ENCODE measurements at regions not wholly inside any gene's neighbourhood (a gene's known extent, or its start where the extent isn't known, plus 50 kb on each side); places are given as distances from the start of the nearest gene placed in this dataset.

- TF ChIP-seq, protein P1, sequence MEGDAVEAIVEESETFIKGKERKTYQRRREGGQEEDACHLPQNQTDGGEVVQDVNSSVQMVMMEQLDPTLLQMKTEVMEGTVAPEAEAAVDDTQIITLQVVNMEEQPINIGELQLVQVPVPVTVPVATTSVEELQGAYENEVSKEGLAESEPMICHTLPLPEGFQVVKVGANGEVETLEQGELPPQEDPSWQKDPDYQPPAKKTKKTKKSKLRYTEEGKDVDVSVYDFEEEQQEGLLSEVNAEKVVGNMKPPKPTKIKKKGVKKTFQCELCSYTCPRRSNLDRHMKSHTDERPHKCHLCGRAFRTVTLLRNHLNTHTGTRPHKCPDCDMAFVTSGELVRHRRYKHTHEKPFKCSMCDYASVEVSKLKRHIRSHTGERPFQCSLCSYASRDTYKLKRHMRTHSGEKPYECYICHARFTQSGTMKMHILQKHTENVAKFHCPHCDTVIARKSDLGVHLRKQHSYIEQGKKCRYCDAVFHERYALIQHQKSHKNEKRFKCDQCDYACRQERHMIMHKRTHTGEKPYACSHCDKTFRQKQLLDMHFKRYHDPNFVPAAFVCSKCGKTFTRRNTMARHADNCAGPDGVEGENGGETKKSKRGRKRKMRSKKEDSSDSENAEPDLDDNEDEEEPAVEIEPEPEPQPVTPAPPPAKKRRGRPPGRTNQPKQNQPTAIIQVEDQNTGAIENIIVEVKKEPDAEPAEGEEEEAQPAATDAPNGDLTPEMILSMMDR (IDR thresholded peaks at IDR 0.05), result no peak
- Histone ChIP-seq H3K27me3 (no peaks in the 10 kb centered on the region), H3K9me3 (no peaks in the 10 kb centered on the region), H3K27ac (peak overlapping the region in 2 of 10 donors; percentile 44 to 76), H3K4me3 (no peak overlapping the region), H3K36me3 (no peaks in the 10 kb centered on the region), H3K4me1 (peaks cover 3 to 62% (median 35%) of the 10 kb centered on the region in 9 donors)
- intact Hi-C loops (cut with DNase I), result loop anchor here in 1 of 10 donors (5.0 kb wide), 1 partner anchor 131 kb away; no protein-coding TSS in a partner anchor
- ATAC-seq (no peak), DNase-seq (no peak)
- 53 to 54% methylated on average over 2 of the region's 2 CpGs for WGBS, 2 donors
These were observed 487.7 kb downstream of the TTLL7 start for GRCh38 chr1:83511146-83511726.

GRCh38 chr1:83509301-83509781, 489.6 kb downstream of the TTLL7 start:
- DNase-seq (no peak), ATAC-seq (peak in 3 of 8 donors; percentile 28 to 66 (median 32))
- 29 to 48% methylated on average over 2 of the region's 2 CpGs for WGBS, 2 donors
- Histone ChIP-seq H3K27me3 (no peaks in the 10 kb centered on the region), H3K4me1 (peaks cover 3 to 62% (median 35%) of the 10 kb centered on the region in 9 donors), H3K9me3 (no peaks in the 10 kb centered on the region), H3K27ac (peak overlapping the region in 8 of 10 donors; percentile 11 to 76 (median 30)), H3K4me3 (no peak overlapping the region), H3K36me3 (no peaks in the 10 kb centered on the region)
- intact Hi-C loops (cut with DNase I), result no loop called here
- TF ChIP-seq, protein P1 (IDR thresholded peaks at IDR 0.05), result no peak

DNA sequence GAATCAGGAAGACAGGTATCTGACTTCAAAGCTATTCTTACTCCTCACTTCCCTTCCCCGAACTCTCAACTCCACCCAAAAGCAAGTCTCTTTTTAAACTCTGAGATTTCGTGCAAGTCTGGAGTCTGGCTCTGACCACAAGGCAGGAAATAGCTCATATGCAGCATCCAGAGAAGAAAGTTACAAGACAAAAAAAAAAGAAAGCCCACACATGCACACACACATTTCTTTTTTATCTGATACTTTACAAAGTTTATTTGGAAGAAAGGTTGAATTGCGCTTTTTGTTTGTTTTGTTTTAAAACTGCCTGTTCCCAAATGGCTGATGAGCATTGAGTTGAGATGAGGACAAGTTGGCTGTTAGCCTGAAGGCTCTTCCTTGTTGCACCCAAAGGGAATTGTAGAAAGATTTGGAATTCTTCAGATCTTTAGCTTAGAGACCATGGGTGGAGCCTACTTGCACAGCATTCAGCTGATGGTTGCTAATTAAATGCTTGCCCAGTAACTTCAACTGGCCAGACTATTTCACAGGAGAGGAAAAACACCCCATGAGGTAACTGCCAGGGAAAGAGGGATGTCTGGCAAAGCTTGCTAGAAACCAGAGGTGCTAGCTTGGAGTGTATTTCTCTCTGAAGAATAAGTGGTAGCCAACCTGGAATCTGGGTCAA, 490.3 kb downstream of the TTLL7 start:
- Histone ChIP-seq H3K27me3 (no peaks in the 10 kb centered on the region), H3K9me3 (no peaks in the 10 kb centered on the region), H3K4me1 (peaks cover 3 to 62% (median 35%) of the 10 kb centered on the region in 9 donors), H3K27ac (peak overlapping the region; percentile 11 to 76 (median 36)), H3K4me3 (peak overlapping the region in 2 of 10 donors; percentile 3 to 8), H3K36me3 (no peaks in the 10 kb centered on the region)
- WGBS, 2 donors, result 30 to 52% methylated on average over 3 of the region's 3 CpGs
- intact Hi-C loops (cut with DNase I), result no loop called here
- peak; percentile 70 to 94 (median 86) for ATAC-seq
- DNase-seq, result peak in 1 of 2 donors; percentile 58
- TF ChIP-seq, protein P1 (IDR thresholded peaks at IDR 0.05), result no peak

DNA sequence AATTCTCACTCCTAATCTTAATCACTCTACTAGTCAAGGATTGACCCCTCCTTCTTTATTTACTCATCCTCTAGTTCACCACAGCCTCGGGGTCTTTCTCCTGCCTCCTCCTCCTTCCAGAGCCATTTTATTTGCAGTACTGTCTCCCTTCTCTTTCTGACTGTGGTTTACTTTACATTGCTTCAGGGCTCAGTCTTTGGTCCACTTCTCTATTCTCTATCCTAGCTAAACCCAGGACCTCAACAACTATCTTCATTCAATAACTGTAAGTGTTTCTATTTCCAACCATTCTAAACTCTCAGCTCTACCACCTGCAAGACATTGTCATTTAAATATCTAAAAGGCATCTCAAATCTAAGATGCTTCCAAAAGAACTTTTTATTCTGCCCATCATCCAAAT, 493.8 kb downstream of the TTLL7 start:
- H3K9me3 ChIP-seq, result no peaks in the 10 kb centered on the region
- intact Hi-C loops (cut with DNase I), result no loop called here
- H3K27me3 ChIP-seq, result no peaks in the 10 kb centered on the region
- TF ChIP-seq, protein P1 (IDR thresholded peaks at IDR 0.05), result no peak
- H3K4me1 ChIP-seq, result peaks cover 3 to 44% (median 26%) of the 10 kb centered on the region in 9 donors
- H3K36me3 ChIP-seq, result no peaks in the 10 kb centered on the region
- 95 to 96% methylated on average over 1 of the region's 1 CpG for WGBS, 2 donors
- H3K4me3 ChIP-seq, result no peak overlapping the region
- DNase-seq (no peak), ATAC-seq (no peak)
- H3K27ac ChIP-seq, result no peak overlapping the region
